ENCODE measurements at regions not wholly inside any gene's neighbourhood (a gene's known extent, or its start where the extent isn't known, plus 50 kb on each side); places are given as distances from the start of the nearest gene placed in this dataset.

GRCh38 chr3:64464955-64465354 is 222.8 kb downstream of the ADAMTS9 start:
- Histone ChIP-seq H3K4me1 (ENCODE audit: control insufficient read depth, insufficient read depth, low read length) (no peaks in the 10 kb centered on the region), H3K36me3 (ENCODE audit: control insufficient read depth, insufficient read depth, low read length) (no peaks in the 10 kb centered on the region), H3K4me3 (ENCODE audit: low read length) (no peak overlapping the region), H3K27ac (ENCODE audit: low read length) (no peak overlapping the region), H3K27me3 (ENCODE audit: control insufficient read depth, insufficient read depth, low read length) (no peaks in the 10 kb centered on the region), H3K9me3 (replicated peaks; ENCODE audit: control insufficient read depth, low read depth, low read length) (no peaks in the 10 kb centered on the region)
- no peak for DNase-seq
- WGBS (ENCODE audit: insufficient coverage), result 100% methylated on average over 2 of the region's 6 CpGs

GRCh38 chr3:64463981-64464380 is 223.8 kb downstream of the ADAMTS9 start:
- Histone ChIP-seq H3K27ac (ENCODE audit: low read length) (no peak overlapping the region), H3K27me3 (ENCODE audit: control insufficient read depth, insufficient read depth, low read length) (no peaks in the 10 kb centered on the region), H3K4me3 (ENCODE audit: low read length) (no peak overlapping the region), H3K9me3 (replicated peaks; ENCODE audit: control insufficient read depth, low read depth, low read length) (no peaks in the 10 kb centered on the region), H3K36me3 (ENCODE audit: control insufficient read depth, insufficient read depth, low read length) (no peaks in the 10 kb centered on the region), H3K4me1 (ENCODE audit: control insufficient read depth, insufficient read depth, low read length) (no peaks in the 10 kb centered on the region)
- DNase-seq, result no peak
- WGBS (ENCODE audit: insufficient coverage), result 73% methylated on average over 2 of the region's 4 CpGs

DNA sequence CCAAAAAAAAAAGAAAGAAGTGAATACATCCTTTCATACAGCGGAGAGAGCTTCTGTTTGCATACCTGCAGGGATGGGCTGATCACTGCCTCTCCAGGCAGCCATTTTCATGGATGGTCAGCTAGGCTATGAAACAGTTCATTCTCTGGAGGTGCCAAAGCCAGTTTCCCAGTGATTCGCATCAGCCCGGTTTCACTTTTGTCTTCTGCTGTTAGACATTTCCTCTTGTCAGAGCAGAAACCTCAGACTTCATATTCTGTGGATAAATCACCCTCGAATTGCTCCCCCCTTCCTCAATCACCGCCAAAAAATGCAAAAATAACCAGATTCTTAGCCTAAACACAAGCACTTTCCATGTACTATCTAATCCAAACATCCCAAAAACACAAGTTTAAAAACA is 225.6 kb downstream of the ADAMTS9 start:
- Histone ChIP-seq H3K27ac (ENCODE audit: low read length) (no peak overlapping the region), H3K27me3 (ENCODE audit: control insufficient read depth, insufficient read depth, low read length) (no peaks in the 10 kb centered on the region), H3K36me3 (ENCODE audit: control insufficient read depth, insufficient read depth, low read length) (no peaks in the 10 kb centered on the region), H3K9me3 (replicated peaks; ENCODE audit: control insufficient read depth, low read depth, low read length) (no peaks in the 10 kb centered on the region), H3K4me1 (ENCODE audit: control insufficient read depth, insufficient read depth, low read length) (no peaks in the 10 kb centered on the region), H3K4me3 (ENCODE audit: low read length) (no peak overlapping the region)
- DNase-seq, result no peak
- WGBS (ENCODE audit: insufficient coverage), result 33% methylated on average over 4 of the region's 5 CpGs

GRCh38 chr3:64460877-64461276 is 226.9 kb downstream of the ADAMTS9 start:
- WGBS (ENCODE audit: insufficient coverage), result 77% methylated on average over 5 of the region's 5 CpGs
- H3K4me3 ChIP-seq (ENCODE audit: low read length), result no peak overlapping the region
- H3K9me3 ChIP-seq (replicated peaks; ENCODE audit: control insufficient read depth, low read depth, low read length), result no peaks in the 10 kb centered on the region
- no peaks in the 10 kb centered on the region for H3K4me1 ChIP-seq (ENCODE audit: control insufficient read depth, insufficient read depth, low read length)
- DNase-seq, result no peak
- no peaks in the 10 kb centered on the region for H3K27me3 ChIP-seq (ENCODE audit: control insufficient read depth, insufficient read depth, low read length)
- H3K36me3 ChIP-seq (ENCODE audit: control insufficient read depth, insufficient read depth, low read length), result no peaks in the 10 kb centered on the region
- H3K27ac ChIP-seq (ENCODE audit: low read length), result no peak overlapping the region

GRCh38 chr3:64460141-64460730 is 227.6 kb downstream of the ADAMTS9 start:
- peak; percentile 55 for DNase-seq
- no peak overlapping the region for H3K4me3 ChIP-seq (ENCODE audit: low read length)
- no CpG with 5 or more reads among the region's 1 CpG for WGBS (ENCODE audit: insufficient coverage)
- H3K36me3 ChIP-seq (ENCODE audit: control insufficient read depth, insufficient read depth, low read length), result no peaks in the 10 kb centered on the region
- no peak overlapping the region for H3K27ac ChIP-seq (ENCODE audit: low read length)
- no peaks in the 10 kb centered on the region for H3K27me3 ChIP-seq (ENCODE audit: control insufficient read depth, insufficient read depth, low read length)
- H3K4me1 ChIP-seq (ENCODE audit: control insufficient read depth, insufficient read depth, low read length), result no peaks in the 10 kb centered on the region
- no peaks in the 10 kb centered on the region for H3K9me3 ChIP-seq (replicated peaks; ENCODE audit: control insufficient read depth, low read depth, low read length)

- no CpG with 5 or more reads among the region's 4 CpGs for WGBS (ENCODE audit: insufficient coverage)
- H3K4me1 ChIP-seq (ENCODE audit: control insufficient read depth, insufficient read depth, low read length), result no peaks in the 10 kb centered on the region
- H3K27me3 ChIP-seq (ENCODE audit: control insufficient read depth, insufficient read depth, low read length), result no peaks in the 10 kb centered on the region
- no peak for DNase-seq
- no peaks in the 10 kb centered on the region for H3K9me3 ChIP-seq (replicated peaks; ENCODE audit: control insufficient read depth, low read depth, low read length)
- H3K36me3 ChIP-seq (ENCODE audit: control insufficient read depth, insufficient read depth, low read length), result no peaks in the 10 kb centered on the region
- no peak overlapping the region for H3K4me3 ChIP-seq (ENCODE audit: low read length)
- no peak overlapping the region for H3K27ac ChIP-seq (ENCODE audit: low read length)
Observed at GRCh38 chr3:64459711-64460110, 228.1 kb downstream of the ADAMTS9 start.

DNA sequence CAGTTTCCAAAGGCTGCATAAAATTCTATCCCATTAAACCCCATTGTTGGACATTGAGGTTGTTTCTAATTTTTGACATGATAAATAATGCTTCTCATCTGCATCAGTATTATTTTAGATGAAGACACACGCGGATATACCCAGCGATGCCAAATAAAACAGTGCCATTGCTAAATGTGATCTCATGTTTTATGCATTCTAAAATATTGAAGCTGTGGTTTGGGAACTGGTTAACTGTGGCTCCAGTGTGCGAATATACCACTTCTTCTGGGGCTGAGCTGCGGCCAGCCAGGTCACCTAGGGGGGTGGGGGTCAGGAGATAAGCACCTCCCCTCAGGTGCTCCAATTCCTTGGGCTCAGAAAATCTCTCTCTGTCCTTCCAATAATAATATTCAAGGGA is 230.0 kb downstream of the ADAMTS9 start:
- no peaks in the 10 kb centered on the region for H3K4me1 ChIP-seq (ENCODE audit: control insufficient read depth, insufficient read depth, low read length)
- no peak for DNase-seq
- H3K36me3 ChIP-seq (ENCODE audit: control insufficient read depth, insufficient read depth, low read length), result no peaks in the 10 kb centered on the region
- no peak overlapping the region for H3K4me3 ChIP-seq (ENCODE audit: low read length)
- no peak overlapping the region for H3K27ac ChIP-seq (ENCODE audit: low read length)
- WGBS (ENCODE audit: insufficient coverage), result no CpG with 5 or more reads among the region's 5 CpGs
- no peaks in the 10 kb centered on the region for H3K27me3 ChIP-seq (ENCODE audit: control insufficient read depth, insufficient read depth, low read length)
- no peaks in the 10 kb centered on the region for H3K9me3 ChIP-seq (replicated peaks; ENCODE audit: control insufficient read depth, low read depth, low read length)

- no peaks in the 10 kb centered on the region for H3K4me1 ChIP-seq (ENCODE audit: control insufficient read depth, insufficient read depth, low read length)
- no peak for DNase-seq
- no peak overlapping the region for H3K4me3 ChIP-seq (ENCODE audit: low read length)
- no peaks in the 10 kb centered on the region for H3K27me3 ChIP-seq (ENCODE audit: control insufficient read depth, insufficient read depth, low read length)
- no peaks in the 10 kb centered on the region for H3K9me3 ChIP-seq (replicated peaks; ENCODE audit: control insufficient read depth, low read depth, low read length)
- H3K27ac ChIP-seq (ENCODE audit: low read length), result no peak overlapping the region
- WGBS (ENCODE audit: insufficient coverage), result no CpG with 5 or more reads among the region's 2 CpGs
- no peaks in the 10 kb centered on the region for H3K36me3 ChIP-seq (ENCODE audit: control insufficient read depth, insufficient read depth, low read length)
Observed at GRCh38 chr3:64456674-64457073, 231.1 kb downstream of the ADAMTS9 start.

DNA sequence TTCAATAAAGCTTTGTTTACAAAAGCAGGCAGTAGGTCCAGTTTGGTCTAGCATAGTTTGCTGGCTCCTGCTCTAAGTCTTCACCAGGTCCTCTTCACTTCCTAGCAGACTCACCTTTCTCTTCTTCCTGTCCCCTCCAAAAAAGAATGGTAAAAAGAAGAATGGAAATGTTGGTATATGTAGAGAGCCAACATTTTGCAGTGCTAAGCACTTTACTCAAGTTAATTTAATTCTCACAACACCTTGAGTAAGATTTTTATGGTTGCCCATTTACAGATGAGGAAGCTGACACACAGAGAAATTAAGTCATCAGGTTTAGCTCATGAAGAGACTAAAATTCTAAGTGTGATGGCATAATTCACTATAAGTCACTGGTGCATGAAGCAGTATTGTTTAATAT is 230.1 kb upstream of the PRICKLE2 start:
- Histone ChIP-seq H3K27me3 (ENCODE audit: control insufficient read depth, insufficient read depth, low read length) (no peaks in the 10 kb centered on the region), H3K9me3 (replicated peaks; ENCODE audit: control insufficient read depth, low read depth, low read length) (no peaks in the 10 kb centered on the region), H3K4me1 (ENCODE audit: control insufficient read depth, insufficient read depth, low read length) (no peaks in the 10 kb centered on the region), H3K36me3 (ENCODE audit: control insufficient read depth, insufficient read depth, low read length) (no peaks in the 10 kb centered on the region), H3K4me3 (ENCODE audit: low read length) (no peak overlapping the region), H3K27ac (ENCODE audit: low read length) (no peak overlapping the region)
- DNase-seq, result no peak

- DNase-seq, result no peak
- Histone ChIP-seq H3K9me3 (replicated peaks; ENCODE audit: control insufficient read depth, low read depth, low read length) (no peaks in the 10 kb centered on the region), H3K4me1 (ENCODE audit: control insufficient read depth, insufficient read depth, low read length) (no peaks in the 10 kb centered on the region), H3K27ac (ENCODE audit: low read length) (no peak overlapping the region), H3K4me3 (ENCODE audit: low read length) (no peak overlapping the region), H3K36me3 (ENCODE audit: control insufficient read depth, insufficient read depth, low read length) (no peaks in the 10 kb centered on the region), H3K27me3 (ENCODE audit: control insufficient read depth, insufficient read depth, low read length) (no peaks in the 10 kb centered on the region)
- 85% methylated on average over 3 of the region's 5 CpGs for WGBS (ENCODE audit: insufficient coverage)
Observed at GRCh38 chr3:64454768-64455167, 229.5 kb upstream of the PRICKLE2 start.

DNA sequence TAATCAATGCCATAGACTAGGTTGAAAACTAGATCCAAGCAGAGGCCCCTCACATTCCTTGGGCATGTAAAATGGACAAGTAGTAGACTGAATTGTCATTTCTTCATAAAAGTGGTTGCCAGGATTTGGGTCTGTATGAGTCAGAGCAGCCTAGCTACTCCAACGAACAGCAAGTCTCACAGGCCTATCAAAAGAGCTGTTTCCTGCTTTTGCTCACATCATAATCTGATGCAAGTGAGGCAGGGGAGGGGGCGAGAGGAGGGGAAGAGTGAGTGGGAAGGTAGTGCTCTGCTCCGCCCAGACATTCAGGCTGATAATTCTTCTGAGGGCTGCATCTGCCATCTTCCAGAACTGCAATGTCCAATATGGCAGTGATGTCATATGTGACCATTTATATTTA is 228.9 kb upstream of the PRICKLE2 start:
- no peak for DNase-seq
- 20% methylated on average over 1 of the region's 3 CpGs for WGBS (ENCODE audit: insufficient coverage)
- no peaks in the 10 kb centered on the region for H3K27me3 ChIP-seq (ENCODE audit: control insufficient read depth, insufficient read depth, low read length)
- H3K4me3 ChIP-seq (ENCODE audit: low read length), result no peak overlapping the region
- H3K4me1 ChIP-seq (ENCODE audit: control insufficient read depth, insufficient read depth, low read length), result no peaks in the 10 kb centered on the region
- no peaks in the 10 kb centered on the region for H3K36me3 ChIP-seq (ENCODE audit: control insufficient read depth, insufficient read depth, low read length)
- no peaks in the 10 kb centered on the region for H3K9me3 ChIP-seq (replicated peaks; ENCODE audit: control insufficient read depth, low read depth, low read length)
- no peak overlapping the region for H3K27ac ChIP-seq (ENCODE audit: low read length)
